HG03439 (cell line): ENCODE measurements at regions not wholly inside any gene's neighbourhood (a gene's known extent, or its start where the extent isn't known, plus 50 kb on each side); places are given as distances from the start of the nearest gene placed in this dataset.

ENCODE experiments used
- ATAC-seq: cut with Tn5 transposase; IDR thresholded peaks from one replicate; pipeline ENCODE4 v1.9.1; 2021; ENCODE audit warnings: mild to moderate bottlenecking, moderate library complexity; ENCODE audit not compliant: unreplicated experiment

- no peak for ATAC-seq
Observed at GRCh38 chr1:239023732-239024360, 362.5 kb upstream of the CHRM3 start.

GRCh38 chr1:239016337-239016736, 370.0 kb upstream of the CHRM3 start:
- ATAC-seq, result no peak

- ATAC-seq, result no peak
Observed at GRCh38 chr1:239011382-239011781, 375.0 kb upstream of the CHRM3 start.

- ATAC-seq, result no peak
Observed at GRCh38 chr1:239008568-239008967, 377.8 kb upstream of the CHRM3 start.

GRCh38 chr1:239006276-239006675, 380.1 kb upstream of the CHRM3 start:
- no peak for ATAC-seq

- ATAC-seq, result no peak
Observed at GRCh38 chr1:238999944-239000343, 386.4 kb upstream of the CHRM3 start.

GRCh38 chr1:238998577-238998976, 387.8 kb upstream of the CHRM3 start:
- ATAC-seq, result no peak

GRCh38 chr1:238991765-238992495, 394.4 kb upstream of the CHRM3 start:
- ATAC-seq, result no peak

GRCh38 chr1:238985312-238985711, 401.1 kb upstream of the CHRM3 start:
- no peak for ATAC-seq

GRCh38 chr1:238982736-238983135, 403.6 kb upstream of the CHRM3 start:
- no peak for ATAC-seq

- no peak for ATAC-seq
Observed at GRCh38 chr1:238981317-238981933, 404.9 kb upstream of the CHRM3 start.

GRCh38 chr1:238980053-238980452, 406.3 kb upstream of the CHRM3 start:
- ATAC-seq, result no peak

GRCh38 chr1:238964631-238965030, 421.7 kb upstream of the CHRM3 start:
- ATAC-seq, result no peak

- ATAC-seq, result no peak
Observed at GRCh38 chr1:238962941-238963340, 423.4 kb upstream of the CHRM3 start.

GRCh38 chr1:238961790-238962189, 424.6 kb upstream of the CHRM3 start:
- no peak for ATAC-seq

- ATAC-seq, result no peak
Observed at GRCh38 chr1:238960071-238960470, 426.3 kb upstream of the CHRM3 start.

GRCh38 chr1:238955934-238956333, 430.4 kb upstream of the CHRM3 start:
- ATAC-seq, result no peak

- ATAC-seq, result no peak
Observed at GRCh38 chr1:238954865-238955264, 431.5 kb upstream of the CHRM3 start.

GRCh38 chr1:238953448-238954010, 432.8 kb upstream of the CHRM3 start:
- no peak for ATAC-seq

GRCh38 chr1:238951809-238952208, 434.6 kb upstream of the CHRM3 start:
- no peak for ATAC-seq

- no peak for ATAC-seq
Observed at GRCh38 chr1:238950784-238951183, 435.6 kb upstream of the CHRM3 start.

GRCh38 chr1:238950017-238950416, 436.4 kb upstream of the CHRM3 start:
- ATAC-seq, result no peak
